Mesendoderm (in vitro differentiated cells): ENCODE measurements at regions not wholly inside any gene's neighbourhood (a gene's known extent, or its start where the extent isn't known, plus 50 kb on each side); places are given as distances from the start of the nearest gene placed in this dataset.

Experiments used
- DNase-seq: peaks from one replicate; pipeline ENCODE4 v3.0.0; 2013
- H2AK5ac ChIP-seq: 2 replicates; pipeline ENCODE4 v1.6.1; 2013; ENCODE audit warnings: low read length, inconsistent platforms
- H2BK120ac ChIP-seq: 2 replicates; pipeline ENCODE4 v1.6.1; 2013; ENCODE audit warnings: low read depth, mild to moderate bottlenecking, low read length, moderate library complexity, mixed read lengths
- H2BK15ac ChIP-seq: replicated peaks from 2 replicates; pipeline ENCODE4 v1.6.1; 2013; ENCODE audit warnings: low read depth, mild to moderate bottlenecking, moderate library complexity
- H2BK5ac ChIP-seq: 2 replicates; pipeline ENCODE4 v1.6.1; 2013; ENCODE audit warnings: low read length, inconsistent platforms
- H3K18ac ChIP-seq: 2 replicates; pipeline ENCODE4 v1.6.1; 2013; ENCODE audit warnings: mild to moderate bottlenecking, low read length, mixed read lengths
- H3K23ac ChIP-seq: one replicate; pipeline ENCODE4 v1.6.1; 2013; ENCODE audit warnings: low read length
- H3K27ac ChIP-seq: 2 replicates; pipeline ENCODE4 v1.5.1; 2013; ENCODE audit warnings: low read depth, mild to moderate bottlenecking, inconsistent platforms, low read length, moderate library complexity
- H3K27me3 ChIP-seq: 2 replicates; pipeline ENCODE4 v1.6.1; 2013; ENCODE audit warnings: low read length, control low read depth, mild to moderate bottlenecking, inconsistent platforms; ENCODE audit not compliant: insufficient read depth, poor library complexity
- H3K36me3 ChIP-seq: 2 replicates; pipeline ENCODE4 v1.6.1; 2013; ENCODE audit warnings: low read length, inconsistent platforms; ENCODE audit not compliant: control insufficient read depth, insufficient read depth
- H3K4ac ChIP-seq: one replicate; pipeline ENCODE4 v1.6.1; 2013; ENCODE audit warnings: low read depth, mild to moderate bottlenecking, low read length, moderate library complexity
- H3K4me1 ChIP-seq: 2 replicates; pipeline ENCODE4 v1.6.1; 2013; ENCODE audit warnings: low read depth, low read length, inconsistent platforms; ENCODE audit not compliant: control insufficient read depth
- H3K4me2 ChIP-seq: 2 replicates; pipeline ENCODE4 v1.6.1; 2013; ENCODE audit warnings: low read length
- H3K4me3 ChIP-seq: 2 replicates; pipeline ENCODE4 v1.5.1; 2013; ENCODE audit warnings: mild to moderate bottlenecking, low read length
- H3K56ac ChIP-seq: one replicate; pipeline ENCODE4 v1.6.1; 2013; ENCODE audit warnings: low read length
- H3K79me1 ChIP-seq: 2 replicates; pipeline ENCODE4 v1.6.1; 2013; ENCODE audit warnings: low read length, inconsistent platforms
- H3K79me2 ChIP-seq: 2 replicates; pipeline ENCODE4 v1.6.1; 2013; ENCODE audit warnings: mild to moderate bottlenecking, low read length; ENCODE audit not compliant: control insufficient read depth, insufficient read depth
- H3K9ac ChIP-seq: 2 replicates; pipeline ENCODE4 v1.6.1; 2013; ENCODE audit warnings: low read length, inconsistent platforms
- H4K5ac ChIP-seq: one replicate; pipeline ENCODE4 v1.6.1; 2013; ENCODE audit warnings: low read length
- H4K8ac ChIP-seq: one replicate; pipeline ENCODE4 v1.6.1; 2013; ENCODE audit warnings: low read depth, mild to moderate bottlenecking, control low read depth, low read length, moderate library complexity
- WGBS: extraction: QIAGEN DNeasy Blood & Tissue Kit; methylation state at CpG from one replicate; pipeline ENCODE4 v1.1.7; 2013; ENCODE audit warnings: low lambda C conversion rate, missing lambda C conversion rate; ENCODE audit not compliant: insufficient coverage; ENCODE audit errors: extremely low coverage; 5-methylcytosine and 5-hydroxymethylcytosine counted together

GRCh38 chr2:225891771-225892170, 492.3 kb downstream of the NYAP2 start:
- Histone ChIP-seq H4K8ac (no peak overlapping the region), H3K4me3 (no peak overlapping the region), H3K27me3 (no peaks in the 10 kb centered on the region), H3K18ac (no peak overlapping the region), H2BK5ac (no peak overlapping the region), H3K4me2 (no peak overlapping the region), H3K79me1 (no peaks in the 10 kb centered on the region), H3K36me3 (no peaks in the 10 kb centered on the region), H3K9ac (no peak overlapping the region), H3K79me2 (no peaks in the 10 kb centered on the region), H3K56ac (no peak overlapping the region), H2AK5ac (no peak overlapping the region), H3K23ac (no peak overlapping the region), H3K27ac (no peak overlapping the region), H2BK15ac (no peak overlapping the region), H3K4ac (no peak overlapping the region), H2BK120ac (no peak overlapping the region), H4K5ac (no peak overlapping the region), H3K4me1 (no peaks in the 10 kb centered on the region)
- WGBS = no CpG with 5 or more reads among the region's 1 CpG
- DNase-seq = no peak

DNA sequence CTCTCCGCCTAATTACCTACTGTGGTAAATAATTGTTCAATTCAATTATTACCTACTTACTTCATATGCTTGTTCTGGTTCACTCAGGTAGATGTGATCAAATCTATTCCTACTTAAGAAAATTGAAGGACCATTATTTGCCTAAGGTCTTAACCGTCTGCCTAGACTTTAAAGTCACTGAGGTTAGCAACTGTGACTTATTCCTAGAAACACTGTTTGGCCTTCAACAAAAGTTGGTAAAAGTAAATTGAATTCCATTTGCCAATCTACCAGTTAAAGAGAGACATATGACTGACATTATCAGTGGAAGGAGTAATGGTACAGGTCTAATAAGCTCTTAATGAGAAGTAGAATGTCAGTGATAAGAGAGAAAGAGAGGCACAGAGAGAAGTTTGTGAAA, 491.5 kb downstream of the NYAP2 start:
- Histone ChIP-seq H2BK15ac (no peak overlapping the region), H3K27ac (no peak overlapping the region), H3K79me1 (no peaks in the 10 kb centered on the region), H3K4me3 (no peak overlapping the region), H3K18ac (no peak overlapping the region), H3K4me1 (no peaks in the 10 kb centered on the region), H3K27me3 (no peaks in the 10 kb centered on the region), H3K36me3 (no peaks in the 10 kb centered on the region), H3K23ac (no peak overlapping the region), H3K9ac (no peak overlapping the region), H4K5ac (no peak overlapping the region), H2AK5ac (no peak overlapping the region), H2BK5ac (no peak overlapping the region), H3K4me2 (no peak overlapping the region), H3K79me2 (no peaks in the 10 kb centered on the region), H2BK120ac (no peak overlapping the region), H3K4ac (no peak overlapping the region), H4K8ac (no peak overlapping the region), H3K56ac (no peak overlapping the region)
- WGBS = no CpG with 5 or more reads among the region's 2 CpGs
- DNase-seq = no peak

- no peaks in the 10 kb centered on the region for H3K36me3 ChIP-seq
- H3K23ac ChIP-seq = no peak overlapping the region
- no peak overlapping the region for H3K4ac ChIP-seq
- no peak overlapping the region for H3K4me2 ChIP-seq
- no CpG with 5 or more reads among the region's 1 CpG for WGBS
- H3K79me1 ChIP-seq = no peaks in the 10 kb centered on the region
- peak overlapping the region; percentile 20 for H3K56ac ChIP-seq
- no peak overlapping the region for H3K4me3 ChIP-seq
- H3K9ac ChIP-seq = no peak overlapping the region
- no peak overlapping the region for H4K8ac ChIP-seq
- no peak overlapping the region for H2AK5ac ChIP-seq
- H2BK120ac ChIP-seq = no peak overlapping the region
- peak; percentile 54 for DNase-seq
- H3K18ac ChIP-seq = no peak overlapping the region
- no peaks in the 10 kb centered on the region for H3K27me3 ChIP-seq
- no peak overlapping the region for H2BK5ac ChIP-seq
- no peaks in the 10 kb centered on the region for H3K79me2 ChIP-seq
- no peak overlapping the region for H3K27ac ChIP-seq
- H4K5ac ChIP-seq = no peak overlapping the region
- no peak overlapping the region for H2BK15ac ChIP-seq
- no peaks in the 10 kb centered on the region for H3K4me1 ChIP-seq
Measured at GRCh38 chr2:225889452-225889851, 489.9 kb downstream of the NYAP2 start.

GRCh38 chr2:225867071-225867470, 467.6 kb downstream of the NYAP2 start:
- H3K9ac ChIP-seq = no peak overlapping the region
- no peak overlapping the region for H4K5ac ChIP-seq
- no peak overlapping the region for H3K4me3 ChIP-seq
- H3K18ac ChIP-seq = no peak overlapping the region
- no peak overlapping the region for H3K27ac ChIP-seq
- H2AK5ac ChIP-seq = no peak overlapping the region
- no peak overlapping the region for H3K23ac ChIP-seq
- no CpG with 5 or more reads among the region's 5 CpGs for WGBS
- H2BK15ac ChIP-seq = no peak overlapping the region
- no peak overlapping the region for H2BK5ac ChIP-seq
- no peaks in the 10 kb centered on the region for H3K79me2 ChIP-seq
- H3K56ac ChIP-seq = no peak overlapping the region
- no peak overlapping the region for H3K4ac ChIP-seq
- no peaks in the 10 kb centered on the region for H3K27me3 ChIP-seq
- H3K79me1 ChIP-seq = no peaks in the 10 kb centered on the region
- DNase-seq = no peak
- no peak overlapping the region for H3K4me2 ChIP-seq
- H3K4me1 ChIP-seq = no peaks in the 10 kb centered on the region
- H4K8ac ChIP-seq = no peak overlapping the region
- no peak overlapping the region for H2BK120ac ChIP-seq
- no peaks in the 10 kb centered on the region for H3K36me3 ChIP-seq

- no peak overlapping the region for H2BK120ac ChIP-seq
- H3K4me2 ChIP-seq = no peak overlapping the region
- H3K23ac ChIP-seq = no peak overlapping the region
- H3K9ac ChIP-seq = no peak overlapping the region
- no peak overlapping the region for H4K8ac ChIP-seq
- no peaks in the 10 kb centered on the region for H3K27me3 ChIP-seq
- H4K5ac ChIP-seq = no peak overlapping the region
- H2BK15ac ChIP-seq = no peak overlapping the region
- H3K4me1 ChIP-seq = no peaks in the 10 kb centered on the region
- no peak for DNase-seq
- H3K18ac ChIP-seq = no peak overlapping the region
- H3K56ac ChIP-seq = no peak overlapping the region
- H3K4ac ChIP-seq = no peak overlapping the region
- H2BK5ac ChIP-seq = no peak overlapping the region
- H3K36me3 ChIP-seq = no peaks in the 10 kb centered on the region
- H3K4me3 ChIP-seq = no peak overlapping the region
- H3K79me2 ChIP-seq = no peaks in the 10 kb centered on the region
- no peaks in the 10 kb centered on the region for H3K79me1 ChIP-seq
- H3K27ac ChIP-seq = no peak overlapping the region
- no peak overlapping the region for H2AK5ac ChIP-seq
Measured at GRCh38 chr2:225865468-225865867, 466.0 kb downstream of the NYAP2 start.

- H3K36me3 ChIP-seq = no peaks in the 10 kb centered on the region
- no CpG with 5 or more reads among the region's 1 CpG for WGBS
- no peak for DNase-seq
- H3K56ac ChIP-seq = no peak overlapping the region
- no peak overlapping the region for H2BK15ac ChIP-seq
- H2AK5ac ChIP-seq = no peak overlapping the region
- H3K4me2 ChIP-seq = no peak overlapping the region
- H4K8ac ChIP-seq = no peak overlapping the region
- H3K18ac ChIP-seq = no peak overlapping the region
- H3K4me1 ChIP-seq = no peaks in the 10 kb centered on the region
- no peak overlapping the region for H3K4me3 ChIP-seq
- H2BK120ac ChIP-seq = no peak overlapping the region
- H3K27ac ChIP-seq = no peak overlapping the region
- no peaks in the 10 kb centered on the region for H3K79me1 ChIP-seq
- no peaks in the 10 kb centered on the region for H3K79me2 ChIP-seq
- no peaks in the 10 kb centered on the region for H3K27me3 ChIP-seq
- no peak overlapping the region for H2BK5ac ChIP-seq
- H3K9ac ChIP-seq = no peak overlapping the region
- H3K4ac ChIP-seq = no peak overlapping the region
- no peak overlapping the region for H4K5ac ChIP-seq
- no peak overlapping the region for H3K23ac ChIP-seq
Measured at GRCh38 chr2:225864394-225864793, 464.9 kb downstream of the NYAP2 start.
